IMR-90 (cell line): ENCODE measurements at regions not wholly inside any gene's neighbourhood (a gene's known extent, or its start where the extent isn't known, plus 50 kb on each side); places are given as distances from the start of the nearest gene placed in this dataset.

Experiments used
- ATAC-seq: fragments of 200-7000 bp; cut with Tn5 transposase; 2 replicates; pipeline ENCODE4 v1.9.1; 2020; ENCODE audit warnings: low read depth, mild to moderate bottlenecking, moderate library complexity
- BruUV-seq: library from RNA; stranded (reverse); fragments of 400-500 nt; replicated peaks from 2 replicates; lab custom pipeline; 2021; lab: Mats Ljungman, UMichigan
- CTCF ChIA-PET: fragments of 300-600 bp; formaldehyde crosslinking; extraction: SDS; loops from one replicate; lab custom pipeline; 2021; ENCODE audit warnings: antibody characterized with exemption; lab: Yijun Ruan, JAX
- POLR2A ChIA-PET: fragments of 300-600 bp; sonication (Branson Sonifier 250); formaldehyde crosslinking; loops from one replicate; lab custom pipeline; 2022; ENCODE audit warnings: antibody characterized with exemption; ENCODE audit not compliant: unreplicated experiment; lab: Charles Lee
- DNase-seq: peaks from one replicate; pipeline ENCODE4 v3.0.0; 2013
- H2AFZ ChIP-seq: replicated peaks from 2 replicates; pipeline ENCODE3; 2013; ENCODE audit warnings: low read length, mild to moderate bottlenecking; ENCODE audit not compliant: poor library complexity
- H2AK5ac ChIP-seq: 2 replicates; pipeline ENCODE4 v1.6.1; 2013; ENCODE audit warnings: low read depth, low read length, inconsistent platforms
- H2AK9ac ChIP-seq: replicated peaks from 2 replicates; pipeline ENCODE3; 2013; ENCODE audit warnings: mild to moderate bottlenecking, low read depth, low read length, moderate library complexity; ENCODE audit not compliant: poor library complexity
- H2BK120ac ChIP-seq: 2 replicates; pipeline ENCODE4 v1.6.1; 2013; ENCODE audit warnings: low read depth, low read length, inconsistent platforms
- H2BK15ac ChIP-seq: 3 replicates; pipeline ENCODE4 v1.6.1; 2013; ENCODE audit warnings: low read depth, low read length, inconsistent platforms
- H2BK20ac ChIP-seq: 2 replicates; pipeline ENCODE4 v1.6.1; 2013; ENCODE audit warnings: low read depth, mild to moderate bottlenecking, inconsistent platforms, low read length, moderate library complexity
- H2BK5ac ChIP-seq: 2 replicates; pipeline ENCODE4 v1.6.1; 2013; ENCODE audit warnings: mild to moderate bottlenecking, low read depth, low read length, inconsistent platforms; ENCODE audit not compliant: poor library complexity, severe bottlenecking
- H3K14ac ChIP-seq: replicated peaks from 2 replicates; pipeline ENCODE4 v1.6.1; 2013; ENCODE audit warnings: low read depth, low read length, inconsistent platforms
- H3K18ac ChIP-seq: 2 replicates; pipeline ENCODE4 v1.6.1; 2013; ENCODE audit warnings: low read depth, low read length, control low read depth
- H3K23ac ChIP-seq: 2 replicates; pipeline ENCODE4 v1.6.1; 2013; ENCODE audit warnings: low read depth, low read length, inconsistent platforms
- H3K27ac ChIP-seq: 2 replicates; pipeline ENCODE4 v1.5.1; 2013; ENCODE audit warnings: mild to moderate bottlenecking, control low read depth, low read length; ENCODE audit not compliant: insufficient read depth
- H3K27me3 ChIP-seq: 2 replicates; pipeline ENCODE4 v1.6.1; 2013; ENCODE audit warnings: low read length; ENCODE audit not compliant: control insufficient read depth, insufficient read depth
- H3K36me3 ChIP-seq: 2 replicates; pipeline ENCODE4 v1.6.1; 2013; ENCODE audit warnings: low read length, mixed read lengths; ENCODE audit not compliant: control insufficient read depth, insufficient read depth
- H3K4ac ChIP-seq: 2 replicates; pipeline ENCODE4 v1.6.1; 2013; ENCODE audit warnings: low read depth, low read length, inconsistent platforms
- H3K4me1 ChIP-seq: 2 replicates; pipeline ENCODE4 v1.6.1; 2013; ENCODE audit warnings: low read length, mixed read lengths; ENCODE audit not compliant: control insufficient read depth, insufficient read depth
- H3K4me2 ChIP-seq: 2 replicates; pipeline ENCODE4 v1.6.1; 2013; ENCODE audit warnings: low read depth, mild to moderate bottlenecking, control low read depth, low read length, moderate library complexity
- H3K4me3 ChIP-seq: 2 replicates; pipeline ENCODE4 v1.5.1; 2013; ENCODE audit warnings: low read depth, mild to moderate bottlenecking, control low read depth, low read length, moderate library complexity; ENCODE audit not compliant: insufficient read depth
- H3K56ac ChIP-seq: 2 replicates; pipeline ENCODE4 v1.6.1; 2013; ENCODE audit warnings: low read length, inconsistent platforms; ENCODE audit not compliant: insufficient read depth; ENCODE audit errors: extremely low read depth
- H3K79me1 ChIP-seq, 2 experiments: 2 replicates each; pipeline ENCODE4 v1.6.1; 2013; ENCODE audit warnings: low read length in 2 of 2, inconsistent platforms in 1 of 2, low read depth in 1 of 2
- H3K9ac ChIP-seq: 2 replicates; pipeline ENCODE4 v1.6.1; 2013; ENCODE audit warnings: low read depth, low read length, control low read depth
- H3K9me1 ChIP-seq: 2 replicates; pipeline ENCODE4 v1.6.1; 2013; ENCODE audit warnings: low read length, inconsistent platforms; ENCODE audit not compliant: insufficient read depth
- H3K9me3 ChIP-seq: 2 replicates; pipeline ENCODE4 v1.6.1; 2013; ENCODE audit warnings: low read length; ENCODE audit not compliant: control insufficient read depth, insufficient read depth
- H4K20me1 ChIP-seq: 2 replicates; pipeline ENCODE4 v1.6.1; 2013; ENCODE audit warnings: low read length, inconsistent platforms; ENCODE audit not compliant: insufficient read depth
- H4K5ac ChIP-seq: 2 replicates; pipeline ENCODE4 v1.6.1; 2013; ENCODE audit warnings: mild to moderate bottlenecking, low read depth, low read length, control low read depth
- H4K8ac ChIP-seq, 2 experiments: 2 replicates each; pipeline ENCODE4 v1.6.1; 2013; ENCODE audit warnings: low read depth in 2 of 2, low read length in 2 of 2, control low read depth in 1 of 2, inconsistent platforms in 1 of 2
- H4K91ac ChIP-seq: 2 replicates; pipeline ENCODE4 v1.6.1; 2013; ENCODE audit warnings: low read depth, low read length, inconsistent platforms; ENCODE audit not compliant: insufficient read depth
- BHLHE40 ChIP-seq: fragments of 150-350 bp; IDR thresholded peaks from 2 replicates; pipeline ENCODE4 v1.6.1; 2016; ENCODE audit warnings: mild to moderate bottlenecking, low read depth, low read length
- CEBPB ChIP-seq: IDR thresholded peaks from 2 replicates; pipeline ENCODE4 v1.6.1; 2012; ENCODE audit warnings: low read depth, low read length, improper control_type of control experiment
- CHD1 ChIP-seq: IDR thresholded peaks from 2 replicates; pipeline ENCODE4 v1.6.1; 2012; ENCODE audit warnings: low read depth, low read length, improper control_type of control experiment
- MXI1 ChIP-seq: IDR thresholded peaks from 2 replicates; pipeline ENCODE4 v1.6.1; 2012; ENCODE audit warnings: low read depth, mild to moderate bottlenecking, low read length, moderate library complexity, borderline replicate concordance
- RAD21 ChIP-seq: IDR thresholded peaks from 2 replicates; pipeline ENCODE4 v1.6.1; 2012; ENCODE audit warnings: low read length, improper control_type of control experiment
- RCOR1 ChIP-seq: IDR thresholded peaks from 2 replicates; pipeline ENCODE4 v1.6.1; 2012; ENCODE audit warnings: mild to moderate bottlenecking, low read length, improper control_type of control experiment; ENCODE audit not compliant: insufficient replicate concordance
- RFX5 ChIP-seq: IDR thresholded peaks from 2 replicates; pipeline ENCODE4 v1.8.0; 2012; ENCODE audit warnings: low read depth, mild to moderate bottlenecking, low read length, moderate library complexity
- SMC3 ChIP-seq: fragments of 150-350 bp; IDR thresholded peaks from 2 replicates; pipeline ENCODE4 v1.6.1; 2016; ENCODE audit warnings: low read depth, mild to moderate bottlenecking, antibody characterized with exemption, low read length, moderate library complexity
- WGBS, 2 experiments: methylation state at CpG; one replicate each; pipeline versions ENCODE4 v1.1.5 to v1.1.7; 2013; ENCODE audit warnings: missing lambda C conversion rate in 2 of 2; ENCODE audit not compliant: insufficient read length in 1 of 2; ENCODE audit errors: extremely low coverage in 2 of 2; 5-methylcytosine and 5-hydroxymethylcytosine counted together
- dilution Hi-C: fragments of 300-500 bp; cut with HindIII; formaldehyde crosslinking; loops from one replicate; pipeline ENCODE4 v1.14.3; 2018; ENCODE audit warnings: low sequenced_read_pairs; ENCODE audit not compliant: unreplicated experiment
- in situ Hi-C: fragments of 300-500 bp; cut with MboI; formaldehyde crosslinking; loops from 3 replicates; pipeline ENCODE4 v1.14.3; 2019; ENCODE audit warnings: low sequenced_read_pairs, inconsistent platforms, mixed read lengths
- intact Hi-C: fragments of 100-400 bp; cut with micrococcal nuclease; formaldehyde crosslinking; loops from 2 replicates; pipeline ENCODE4 v1.10.0; 2022
- TF ChIP-seq, protein P1 (sequence below): fragments of 150-350 bp; IDR thresholded peaks from 2 replicates; pipeline ENCODE4 v1.6.1; 2017; ENCODE audit warnings: mild to moderate bottlenecking, antibody characterized with exemption, low read length, low read depth
- TF ChIP-seq, protein P2 (sequence below): fragments of 150-350 bp; IDR thresholded peaks from 2 replicates; pipeline ENCODE4 v1.6.1; 2016; ENCODE audit warnings: low read depth, mild to moderate bottlenecking, low read length, moderate library complexity, borderline replicate concordance
- TF ChIP-seq, protein P3 (sequence below): conservative IDR thresholded peaks from 2 replicates; pipeline ENCODE4 v1.5.1; 2012; ENCODE audit warnings: mild to moderate bottlenecking, low read depth, low read length, improper control_type of control experiment

- Histone ChIP-seq H3K4me2 (no peak overlapping the region), H2BK5ac (no peak overlapping the region), H4K20me1 (no peaks in the 10 kb centered on the region), H4K8ac (no peak overlapping the region), H3K9ac (no peak overlapping the region), H2BK120ac (no peak overlapping the region), H3K4ac (no peak overlapping the region), H2AK5ac (no peak overlapping the region), H2BK15ac (no peak overlapping the region), H4K5ac (no peak overlapping the region), H3K4me3 (no peak overlapping the region), H3K27ac (no peak overlapping the region), H3K14ac (no peak overlapping the region), H3K4me1 (no peaks in the 10 kb centered on the region), H4K91ac (no peak overlapping the region), H3K18ac (no peak overlapping the region), H3K9me3 (0 out of 2 replicates have a peak, but pooled peaks cover 2% of the 10 kb centered on the region), H3K36me3 (no peaks in the 10 kb centered on the region), H3K56ac (no peak overlapping the region), H2AK9ac (no peak overlapping the region), H3K79me1 (no peaks in the 10 kb centered on the region), H3K9me1 (no peaks in the 10 kb centered on the region), H2AFZ (no peak overlapping the region), H2BK20ac (no peak overlapping the region), H3K23ac (no peak overlapping the region), H3K27me3 (no peaks in the 10 kb centered on the region)
- in situ Hi-C loops, result no loop called here
- BruUV-seq, result no TSS peak
- CTCF ChIA-PET, result no interaction called here
- dilution Hi-C loops, result no loop called here
- intact Hi-C loops, result no loop called here
- no CpG with 5 or more reads among the region's 5 CpGs for WGBS, 2 experiments
- no peak for TF ChIP-seq CHD1
- TF ChIP-seq, protein P1, sequence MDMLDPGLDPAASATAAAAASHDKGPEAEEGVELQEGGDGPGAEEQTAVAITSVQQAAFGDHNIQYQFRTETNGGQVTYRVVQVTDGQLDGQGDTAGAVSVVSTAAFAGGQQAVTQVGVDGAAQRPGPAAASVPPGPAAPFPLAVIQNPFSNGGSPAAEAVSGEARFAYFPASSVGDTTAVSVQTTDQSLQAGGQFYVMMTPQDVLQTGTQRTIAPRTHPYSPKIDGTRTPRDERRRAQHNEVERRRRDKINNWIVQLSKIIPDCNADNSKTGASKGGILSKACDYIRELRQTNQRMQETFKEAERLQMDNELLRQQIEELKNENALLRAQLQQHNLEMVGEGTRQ, result no peak
- TF ChIP-seq RFX5, result no peak
- no peak for TF ChIP-seq BHLHE40
- TF ChIP-seq, protein P2, sequence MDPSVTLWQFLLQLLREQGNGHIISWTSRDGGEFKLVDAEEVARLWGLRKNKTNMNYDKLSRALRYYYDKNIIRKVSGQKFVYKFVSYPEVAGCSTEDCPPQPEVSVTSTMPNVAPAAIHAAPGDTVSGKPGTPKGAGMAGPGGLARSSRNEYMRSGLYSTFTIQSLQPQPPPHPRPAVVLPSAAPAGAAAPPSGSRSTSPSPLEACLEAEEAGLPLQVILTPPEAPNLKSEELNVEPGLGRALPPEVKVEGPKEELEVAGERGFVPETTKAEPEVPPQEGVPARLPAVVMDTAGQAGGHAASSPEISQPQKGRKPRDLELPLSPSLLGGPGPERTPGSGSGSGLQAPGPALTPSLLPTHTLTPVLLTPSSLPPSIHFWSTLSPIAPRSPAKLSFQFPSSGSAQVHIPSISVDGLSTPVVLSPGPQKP, result no peak
- TF ChIP-seq, protein P3, sequence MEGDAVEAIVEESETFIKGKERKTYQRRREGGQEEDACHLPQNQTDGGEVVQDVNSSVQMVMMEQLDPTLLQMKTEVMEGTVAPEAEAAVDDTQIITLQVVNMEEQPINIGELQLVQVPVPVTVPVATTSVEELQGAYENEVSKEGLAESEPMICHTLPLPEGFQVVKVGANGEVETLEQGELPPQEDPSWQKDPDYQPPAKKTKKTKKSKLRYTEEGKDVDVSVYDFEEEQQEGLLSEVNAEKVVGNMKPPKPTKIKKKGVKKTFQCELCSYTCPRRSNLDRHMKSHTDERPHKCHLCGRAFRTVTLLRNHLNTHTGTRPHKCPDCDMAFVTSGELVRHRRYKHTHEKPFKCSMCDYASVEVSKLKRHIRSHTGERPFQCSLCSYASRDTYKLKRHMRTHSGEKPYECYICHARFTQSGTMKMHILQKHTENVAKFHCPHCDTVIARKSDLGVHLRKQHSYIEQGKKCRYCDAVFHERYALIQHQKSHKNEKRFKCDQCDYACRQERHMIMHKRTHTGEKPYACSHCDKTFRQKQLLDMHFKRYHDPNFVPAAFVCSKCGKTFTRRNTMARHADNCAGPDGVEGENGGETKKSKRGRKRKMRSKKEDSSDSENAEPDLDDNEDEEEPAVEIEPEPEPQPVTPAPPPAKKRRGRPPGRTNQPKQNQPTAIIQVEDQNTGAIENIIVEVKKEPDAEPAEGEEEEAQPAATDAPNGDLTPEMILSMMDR, result no peak
- TF ChIP-seq CEBPB, result no peak
- TF ChIP-seq SMC3, result no peak
- TF ChIP-seq MXI1, result no peak
- TF ChIP-seq RCOR1, result no peak
- no peak for TF ChIP-seq RAD21
- no peak for DNase-seq
- no peak for ATAC-seq
- POLR2A ChIA-PET, result no interaction called here
These were observed 141.1 kb downstream of the SLC15A5 start for GRCh38 chr12:16136219-16136988.
